Left kidney (tissue), 1 donor: ENCODE measurements at regions not wholly inside any gene's neighbourhood (a gene's known extent, or its start where the extent isn't known, plus 50 kb on each side); places are given as distances from the start of the nearest gene placed in this dataset.

ENCODE experiments used
- DNase-seq: peaks from one replicate; pipeline ENCODE4 v3.0.0-alpha.2; 2013

GRCh38 chr2:22270341-22270740 is 1114.6 kb upstream of the KLHL29 start:
- DNase-seq = no peak

- DNase-seq = no peak
These were observed 1111.1 kb upstream of the KLHL29 start for GRCh38 chr2:22273853-22274252.

- no peak for DNase-seq
These were observed 1110.3 kb upstream of the KLHL29 start for GRCh38 chr2:22274661-22275060.

- no peak for DNase-seq
These were observed 1108.3 kb upstream of the KLHL29 start for GRCh38 chr2:22276696-22277095.

- DNase-seq = no peak
These were observed 1105.4 kb upstream of the KLHL29 start for GRCh38 chr2:22279541-22279940.

- DNase-seq = no peak
These were observed 1103.9 kb upstream of the KLHL29 start for GRCh38 chr2:22281033-22281432.

GRCh38 chr2:22282220-22282619 is 1102.8 kb upstream of the KLHL29 start:
- DNase-seq = no peak

- no peak for DNase-seq
These were observed 1102.1 kb upstream of the KLHL29 start for GRCh38 chr2:22282916-22283315.

- no peak for DNase-seq
These were observed 1101.5 kb upstream of the KLHL29 start for GRCh38 chr2:22283436-22283835.

- no peak for DNase-seq
These were observed 1094.7 kb upstream of the KLHL29 start for GRCh38 chr2:22290302-22290701.

GRCh38 chr2:22290909-22291473 is 1094.0 kb upstream of the KLHL29 start:
- no peak for DNase-seq

- DNase-seq = no peak
These were observed 1083.8 kb upstream of the KLHL29 start for GRCh38 chr2:22301228-22301627.

GRCh38 chr2:22326250-22326649 is 1058.7 kb upstream of the KLHL29 start:
- DNase-seq = no peak

- DNase-seq = no peak
These were observed 1055.5 kb upstream of the KLHL29 start for GRCh38 chr2:22329211-22330154.

GRCh38 chr2:22336414-22336813 is 1048.6 kb upstream of the KLHL29 start:
- DNase-seq = no peak

GRCh38 chr2:22340716-22341115 is 1044.3 kb upstream of the KLHL29 start:
- DNase-seq = no peak

GRCh38 chr2:22347306-22347705 is 1037.7 kb upstream of the KLHL29 start:
- no peak for DNase-seq

- no peak for DNase-seq
These were observed 1034.4 kb upstream of the KLHL29 start for GRCh38 chr2:22350621-22351020.

GRCh38 chr2:22355816-22356433 is 1029.1 kb upstream of the KLHL29 start:
- DNase-seq = peak; percentile 46

- no peak for DNase-seq
These were observed 1025.8 kb upstream of the KLHL29 start for GRCh38 chr2:22359071-22359672.

GRCh38 chr2:22360735-22361374 is 1024.1 kb upstream of the KLHL29 start:
- no peak for DNase-seq

GRCh38 chr2:22361571-22361970 is 1023.4 kb upstream of the KLHL29 start:
- no peak for DNase-seq
